SK-N-SH (cell line): ENCODE measurements at regions not wholly inside any gene's neighbourhood (a gene's known extent, or its start where the extent isn't known, plus 50 kb on each side); places are given as distances from the start of the nearest gene placed in this dataset.

Experiments used
- CTCF ChIA-PET: fragments of 300-600, 350-600 bp; formaldehyde crosslinking; extraction: SDS; loops from one replicate; lab custom pipeline; 2021; lab: Yijun Ruan, JAX
- POLR2A ChIA-PET: fragments of 350-600 bp; sonication (Branson Sonifier 250); formaldehyde crosslinking; extraction: SDS; loops from one replicate; lab custom pipeline; 2020; ENCODE audit warnings: antibody characterized with exemption, inconsistent platforms; lab: Yijun Ruan, JAX
- DNase-seq: peaks from one replicate; pipeline ENCODE4 v3.0.0; 2012
- H2AFZ ChIP-seq: fragments of 200-600 bp; sonication (generic); 2 replicates; pipeline ENCODE4 v1.8.1; 2016; ENCODE audit warnings: antibody characterized with exemption, mild to moderate bottlenecking, low read depth
- H3F3A ChIP-seq: fragments of 200-600 bp; sonication (generic); replicated peaks from 2 replicates; pipeline ENCODE3; 2016; ENCODE audit warnings: antibody characterized with exemption, mild to moderate bottlenecking; ENCODE audit not compliant: insufficient read depth
- H3K27ac ChIP-seq, 2 experiments: fragments of 200-500 bp in 1 of 2; fragments of 200-600 bp in 1 of 2; sonication (Bioruptor generic) in 1 of 2; sonication (generic), shearing (Covaris generic) in 1 of 2; 2 replicates each; pipeline versions ENCODE4 v1.5.1 to v1.6.1; 2014 to 2016; ENCODE audit warnings: low read depth in 2 of 2, inconsistent platforms in 1 of 2, low read length in 1 of 2, mild to moderate bottlenecking in 1 of 2, mixed read lengths in 1 of 2
- H3K27me3 ChIP-seq: fragments of 200-600 bp; sonication (generic), shearing (Covaris generic); 2 replicates; pipeline ENCODE4 v1.6.1; 2016; ENCODE audit warnings: mixed run types; ENCODE audit not compliant: insufficient read depth
- H3K36me3 ChIP-seq, 2 experiments: fragments of 200-500 bp in 1 of 2; fragments of 200-600 bp in 1 of 2; sonication (Bioruptor generic) in 1 of 2; sonication (generic) in 1 of 2; replicated peaks in 1 of 2; 2 replicates each; pipeline versions ENCODE3 to v1.5.1; 2014 to 2016; ENCODE audit warnings: low read length in 1 of 2, mild to moderate bottlenecking in 1 of 2; ENCODE audit not compliant: insufficient read depth in 2 of 2, control insufficient read depth in 1 of 2
- H3K4me1 ChIP-seq, 2 experiments: fragments of 200-500 bp in 1 of 2; fragments of 200-600 bp in 1 of 2; sonication (Bioruptor generic) in 1 of 2; sonication (generic), shearing (Covaris generic) in 1 of 2; 2 replicates each; pipeline versions ENCODE4 v1.5.1 to v1.6.1; 2014 to 2016; ENCODE audit warnings: low read depth in 1 of 2, low read length in 1 of 2, mixed run types in 1 of 2; ENCODE audit not compliant: insufficient read depth in 2 of 2, control insufficient read depth in 1 of 2
- H3K4me2 ChIP-seq: fragments of 200-600 bp; sonication (generic), shearing (Covaris generic); 2 replicates; pipeline ENCODE4 v1.6.1; 2017; ENCODE audit warnings: mixed run types
- H3K4me3 ChIP-seq, 2 experiments: fragments of 200-500 bp in 1 of 2; fragments of 200-600 bp in 1 of 2; sonication (Bioruptor generic) in 1 of 2; sonication (generic), shearing (Covaris generic) in 1 of 2; 2 replicates each; pipeline versions ENCODE4 v1.5.1 to v1.8.1; 2014 to 2016; ENCODE audit warnings: low read depth in 2 of 2, inconsistent platforms in 1 of 2, low read length in 1 of 2, mild to moderate bottlenecking in 1 of 2, mixed read lengths in 1 of 2, moderate library complexity in 1 of 2
- H3K79me2 ChIP-seq: fragments of 200-600 bp; sonication (generic); 2 replicates; pipeline ENCODE4 v1.8.1; 2017; ENCODE audit warnings: mild to moderate bottlenecking; ENCODE audit not compliant: insufficient read depth
- H3K9ac ChIP-seq: fragments of 200-600 bp; sonication (generic); 2 replicates; pipeline ENCODE4 v1.6.1; 2017; ENCODE audit warnings: mixed run types
- H3K9me2 ChIP-seq: fragments of 200-600 bp; sonication (generic); 2 replicates; pipeline ENCODE4 v1.6.1; 2017; ENCODE audit warnings: mixed run types
- H3K9me3 ChIP-seq: fragments of 200-600 bp; sonication (generic); 2 replicates; pipeline ENCODE4 v1.6.1; 2017; ENCODE audit warnings: mixed run types, mild to moderate bottlenecking, moderate library complexity
- H4K20me1 ChIP-seq: fragments of 200-600 bp; sonication (generic); 2 replicates; pipeline ENCODE4 v1.6.1; 2017; ENCODE audit warnings: mild to moderate bottlenecking, mixed run types; ENCODE audit not compliant: insufficient read depth
- FOXJ3 ChIP-seq: sonication (generic); formaldehyde crosslinking; IDR thresholded peaks from 2 replicates; pipeline ENCODE4 v1.5.1; 2020; ENCODE audit warnings: mild to moderate bottlenecking, missing genetic modification reagents
- FOXM1 ChIP-seq: IDR thresholded peaks from 2 replicates; pipeline ENCODE4 v1.4.0; 2012; ENCODE audit warnings: low read depth, mild to moderate bottlenecking
- GABPA ChIP-seq: IDR thresholded peaks from 2 replicates; pipeline ENCODE4 v1.4.0; 2012; ENCODE audit warnings: low read depth, mild to moderate bottlenecking
- JUND ChIP-seq: IDR thresholded peaks from 2 replicates; pipeline ENCODE4 v1.4.0; 2012
- MXI1 ChIP-seq: IDR thresholded peaks from 2 replicates; pipeline ENCODE4 v1.6.1; 2012; ENCODE audit warnings: mild to moderate bottlenecking, low read depth, low read length, improper control_type of control experiment
- NFIC ChIP-seq: IDR thresholded peaks from 2 replicates; pipeline ENCODE4 v1.4.0; 2012; ENCODE audit warnings: borderline replicate concordance
- NRF1 ChIP-seq: IDR thresholded peaks from 2 replicates; pipeline ENCODE4 v1.6.1; 2012; ENCODE audit warnings: low read depth, mild to moderate bottlenecking, low read length
- POLR2AphosphoS5 ChIP-seq: IDR thresholded peaks from 2 replicates; pipeline ENCODE4 v1.6.1; 2012; ENCODE audit warnings: low read depth, low read length
- RAD21 ChIP-seq: IDR thresholded peaks from 2 replicates; pipeline ENCODE4 v1.6.1; 2012; ENCODE audit warnings: mild to moderate bottlenecking, low read length
- RCOR1 ChIP-seq: fragments of 150-350 bp; IDR thresholded peaks from 2 replicates; pipeline ENCODE4 v1.6.1; 2017; ENCODE audit warnings: antibody characterized with exemption, low read length
- TAF1 ChIP-seq: IDR thresholded peaks from 2 replicates; pipeline ENCODE4 v1.6.1; 2012; ENCODE audit warnings: low read depth, mild to moderate bottlenecking, low read length, moderate library complexity, borderline replicate concordance
- TCF12 ChIP-seq: IDR thresholded peaks from 2 replicates; pipeline ENCODE4 v1.4.0; 2012
- TEAD4 ChIP-seq: IDR thresholded peaks from 2 replicates; pipeline ENCODE4 v1.4.0; 2012; ENCODE audit warnings: mild to moderate bottlenecking, borderline replicate concordance; ENCODE audit not compliant: insufficient read depth
- WGBS: methylation state at CpG from one replicate; pipeline ENCODE4 v1.1.6; 2017; ENCODE audit warnings: low lambda C conversion rate; 5-methylcytosine and 5-hydroxymethylcytosine counted together
- TF ChIP-seq, protein P1 (sequence below): fragments of 150-350 bp; IDR thresholded peaks from 2 replicates; pipeline ENCODE4 v1.6.1; 2016; ENCODE audit warnings: mild to moderate bottlenecking, low read depth, low read length
- TF ChIP-seq, protein P2 (sequence below): IDR thresholded peaks from 2 replicates; pipeline ENCODE4 v1.4.0; 2012; ENCODE audit warnings: low read depth
- TF ChIP-seq, protein P3 (sequence below): IDR thresholded peaks from 2 replicates; pipeline ENCODE4 v1.4.0; 2012; ENCODE audit warnings: low read depth, borderline replicate concordance
- TF ChIP-seq, protein P4 (sequence below): fragments of 150-350 bp; IDR thresholded peaks from 2 replicates; pipeline ENCODE4 v1.6.1; 2017; ENCODE audit warnings: antibody characterized with exemption, low read length, low read depth, borderline replicate concordance
- TF ChIP-seq, protein P5 (sequence below): IDR thresholded peaks from 2 replicates; pipeline ENCODE4; 2012
- TF ChIP-seq, protein P6 (sequence below): fragments of 200-600 bp; sonication (generic); IDR thresholded peaks from 2 replicates; pipeline ENCODE4 v1.6.1; 2017; ENCODE audit warnings: antibody characterized with exemption, mild to moderate bottlenecking, moderate library complexity

DNA sequence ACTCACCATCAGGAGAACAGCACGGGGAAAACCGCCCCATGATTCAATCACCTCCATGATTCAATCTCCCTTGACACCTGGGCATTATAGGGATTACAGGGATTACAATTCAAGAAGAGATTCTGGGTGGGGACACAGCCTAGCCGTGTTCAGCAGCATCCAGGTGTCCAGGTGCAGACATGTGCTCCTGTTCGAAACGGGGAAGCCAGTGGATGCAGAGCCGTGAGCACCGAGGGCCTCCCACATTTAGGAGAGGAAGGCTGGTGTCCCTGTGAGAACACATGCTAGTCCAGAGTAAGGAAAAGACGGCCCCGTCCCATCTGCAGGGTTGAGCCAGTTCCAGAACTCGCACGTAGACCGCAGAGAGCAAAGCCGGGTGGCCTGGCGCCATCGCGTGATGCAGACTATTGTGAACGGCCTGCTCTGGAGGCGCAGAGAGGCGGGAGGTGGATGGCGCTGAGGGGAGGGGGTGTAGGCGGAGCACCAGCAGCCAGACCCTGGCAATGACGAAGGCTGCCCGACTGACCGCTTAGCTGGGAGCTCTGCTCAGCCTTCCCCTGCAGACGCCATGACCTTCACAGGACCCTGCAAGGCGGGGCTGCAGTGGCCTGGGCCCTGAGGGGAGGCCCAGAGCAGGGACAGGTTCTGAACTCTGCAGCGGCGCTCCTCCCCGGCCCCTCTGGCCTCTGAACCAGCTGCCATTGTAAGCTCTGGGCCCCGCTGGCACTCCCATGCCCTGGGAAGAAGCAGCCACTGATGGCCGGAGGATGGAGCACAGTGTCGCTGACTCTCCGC, 141.6 kb upstream of the TCERG1L start:
- Histone ChIP-seq H3K27me3 (no peaks in the 10 kb centered on the region), H3K4me1 (peaks cover 0 to 3% of the 10 kb centered on the region in 2 experiments; a peak in 1 of 4 replicates), H3K36me3 (no peaks in the 10 kb centered on the region), H3F3A (no peaks in the 10 kb centered on the region), H2AFZ (no peak overlapping the region), H3K4me2 (no peak overlapping the region), H3K9ac (no peak overlapping the region), H3K79me2 (no peaks in the 10 kb centered on the region), H3K9me3 (no peaks in the 10 kb centered on the region), H3K9me2 (no peaks in the 10 kb centered on the region), H3K27ac (no peak overlapping the region), H4K20me1 (no peaks in the 10 kb centered on the region), H3K4me3 (no peak overlapping the region)
- DNase-seq = no peak
- CTCF ChIA-PET = interaction anchor here (0.7 to 6.0 kb wide), 35 partner anchors 8 to 1262 kb away, joined by 3 to 52 read pairs (median 5); no protein-coding TSS in a partner anchor
- TF ChIP-seq TAF1 (no peak), TEAD4 (no peak), GABPA (no peak), NFIC (no peak), NRF1 (no peak), FOXM1 (no peak)
- TF ChIP-seq, protein P1, sequence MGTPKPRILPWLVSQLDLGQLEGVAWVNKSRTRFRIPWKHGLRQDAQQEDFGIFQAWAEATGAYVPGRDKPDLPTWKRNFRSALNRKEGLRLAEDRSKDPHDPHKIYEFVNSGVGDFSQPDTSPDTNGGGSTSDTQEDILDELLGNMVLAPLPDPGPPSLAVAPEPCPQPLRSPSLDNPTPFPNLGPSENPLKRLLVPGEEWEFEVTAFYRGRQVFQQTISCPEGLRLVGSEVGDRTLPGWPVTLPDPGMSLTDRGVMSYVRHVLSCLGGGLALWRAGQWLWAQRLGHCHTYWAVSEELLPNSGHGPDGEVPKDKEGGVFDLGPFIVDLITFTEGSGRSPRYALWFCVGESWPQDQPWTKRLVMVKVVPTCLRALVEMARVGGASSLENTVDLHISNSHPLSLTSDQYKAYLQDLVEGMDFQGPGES = no peak
- TF ChIP-seq, protein P2, sequence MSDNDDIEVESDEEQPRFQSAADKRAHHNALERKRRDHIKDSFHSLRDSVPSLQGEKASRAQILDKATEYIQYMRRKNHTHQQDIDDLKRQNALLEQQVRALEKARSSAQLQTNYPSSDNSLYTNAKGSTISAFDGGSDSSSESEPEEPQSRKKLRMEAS = no peak
- POLR2A ChIA-PET = no interaction called here
- WGBS = 70% methylated on average over 21 of the region's 33 CpGs

DNA sequence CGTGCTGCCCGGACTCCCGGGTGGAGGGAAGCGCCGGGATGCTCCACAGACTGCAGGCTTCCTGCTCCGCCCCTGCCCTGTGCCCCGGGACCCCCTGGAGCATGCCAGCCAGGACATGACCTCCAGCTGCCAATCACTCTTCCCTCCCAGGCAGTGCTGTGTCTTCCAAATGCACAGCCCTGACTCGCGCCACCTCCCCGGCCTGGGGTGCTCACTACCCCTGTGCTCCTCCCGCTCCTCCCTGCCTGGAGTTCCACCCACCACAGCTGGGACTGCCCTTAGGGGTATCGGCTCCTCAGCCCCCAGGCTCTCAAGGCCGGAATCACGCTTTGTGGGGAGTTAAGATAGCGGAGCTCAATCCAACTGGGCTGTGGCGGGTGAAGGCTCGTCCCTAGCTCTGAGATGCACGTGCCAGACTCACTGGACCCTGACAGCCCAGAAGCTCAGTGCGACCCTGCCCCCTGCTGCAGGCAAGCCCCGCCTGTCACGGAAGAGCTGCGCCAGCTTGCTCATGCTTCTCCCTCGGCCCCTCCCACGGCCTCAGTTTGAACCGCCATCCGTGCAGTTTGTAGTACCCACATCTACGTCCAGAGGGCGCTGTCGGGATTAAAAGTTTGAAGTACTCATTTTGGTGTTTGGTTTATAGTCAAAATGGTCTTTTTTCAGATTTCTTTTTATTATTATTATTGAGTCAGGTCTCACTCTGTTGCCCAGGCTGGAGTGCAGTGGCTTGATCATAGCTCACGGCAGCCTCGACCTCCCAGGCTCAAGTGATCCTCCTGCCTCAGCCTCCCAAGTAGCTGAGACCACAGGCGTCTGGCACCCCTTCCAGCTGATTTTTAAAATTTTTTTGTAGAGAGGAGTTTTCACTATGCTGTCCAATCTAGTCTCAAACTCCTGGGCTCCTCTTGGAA, 142.5 kb upstream of the TCERG1L start:
- H3K4me2 ChIP-seq = no peak overlapping the region
- peaks cover 0 to 3% of the 10 kb centered on the region in 2 experiments; a peak in 1 of 4 replicates for H3K4me1 ChIP-seq
- H3K9ac ChIP-seq = no peak overlapping the region
- H4K20me1 ChIP-seq = no peaks in the 10 kb centered on the region
- ChIA-PET POLR2A (interaction anchor here (0.8 kb wide), 1 partner anchor 569 kb away, joined by 3 read pairs; no protein-coding TSS in a partner anchor), CTCF (interaction anchor here (0.6 to 6.0 kb wide), 56 partner anchors 9 to 1263 kb away, joined by 3 to 52 read pairs (median 4); no protein-coding TSS in a partner anchor)
- no peaks in the 10 kb centered on the region for H3K27me3 ChIP-seq
- peak; percentile 85 for DNase-seq
- no peak overlapping the region for H2AFZ ChIP-seq
- no peaks in the 10 kb centered on the region for H3K36me3 ChIP-seq
- H3F3A ChIP-seq = no peaks in the 10 kb centered on the region
- H3K79me2 ChIP-seq = no peaks in the 10 kb centered on the region
- H3K4me3 ChIP-seq = no peak overlapping the region
- no peak overlapping the region for H3K27ac ChIP-seq
- WGBS = 40% methylated on average over 29 of the region's 32 CpGs
- H3K9me2 ChIP-seq = no peaks in the 10 kb centered on the region
- no peaks in the 10 kb centered on the region for H3K9me3 ChIP-seq
- TF ChIP-seq POLR2AphosphoS5 = no peak
- TF ChIP-seq, protein P3, sequence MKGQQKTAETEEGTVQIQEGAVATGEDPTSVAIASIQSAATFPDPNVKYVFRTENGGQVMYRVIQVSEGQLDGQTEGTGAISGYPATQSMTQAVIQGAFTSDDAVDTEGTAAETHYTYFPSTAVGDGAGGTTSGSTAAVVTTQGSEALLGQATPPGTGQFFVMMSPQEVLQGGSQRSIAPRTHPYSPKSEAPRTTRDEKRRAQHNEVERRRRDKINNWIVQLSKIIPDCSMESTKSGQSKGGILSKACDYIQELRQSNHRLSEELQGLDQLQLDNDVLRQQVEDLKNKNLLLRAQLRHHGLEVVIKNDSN = no peak
- no peak for TF ChIP-seq NFIC
- no peak for TF ChIP-seq FOXJ3 (CRISPR knock-in tag)
- TF ChIP-seq TCF12 = no peak
- TF ChIP-seq FOXM1 = no peak
- no peak for TF ChIP-seq TEAD4
- TF ChIP-seq, protein P4, sequence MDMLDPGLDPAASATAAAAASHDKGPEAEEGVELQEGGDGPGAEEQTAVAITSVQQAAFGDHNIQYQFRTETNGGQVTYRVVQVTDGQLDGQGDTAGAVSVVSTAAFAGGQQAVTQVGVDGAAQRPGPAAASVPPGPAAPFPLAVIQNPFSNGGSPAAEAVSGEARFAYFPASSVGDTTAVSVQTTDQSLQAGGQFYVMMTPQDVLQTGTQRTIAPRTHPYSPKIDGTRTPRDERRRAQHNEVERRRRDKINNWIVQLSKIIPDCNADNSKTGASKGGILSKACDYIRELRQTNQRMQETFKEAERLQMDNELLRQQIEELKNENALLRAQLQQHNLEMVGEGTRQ = no peak
- no peak for TF ChIP-seq RCOR1
- no peak for TF ChIP-seq MXI1
- TF ChIP-seq RAD21 = peak; percentile 66
- TF ChIP-seq, protein P5, sequence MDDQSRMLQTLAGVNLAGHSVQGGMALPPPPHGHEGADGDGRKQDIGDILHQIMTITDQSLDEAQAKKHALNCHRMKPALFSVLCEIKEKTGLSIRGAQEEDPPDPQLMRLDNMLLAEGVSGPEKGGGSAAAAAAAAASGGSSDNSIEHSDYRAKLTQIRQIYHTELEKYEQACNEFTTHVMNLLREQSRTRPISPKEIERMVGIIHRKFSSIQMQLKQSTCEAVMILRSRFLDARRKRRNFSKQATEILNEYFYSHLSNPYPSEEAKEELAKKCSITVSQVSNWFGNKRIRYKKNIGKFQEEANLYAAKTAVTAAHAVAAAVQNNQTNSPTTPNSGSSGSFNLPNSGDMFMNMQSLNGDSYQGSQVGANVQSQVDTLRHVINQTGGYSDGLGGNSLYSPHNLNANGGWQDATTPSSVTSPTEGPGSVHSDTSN = no peak
- no peak for TF ChIP-seq JUND
- TF ChIP-seq, protein P6, sequence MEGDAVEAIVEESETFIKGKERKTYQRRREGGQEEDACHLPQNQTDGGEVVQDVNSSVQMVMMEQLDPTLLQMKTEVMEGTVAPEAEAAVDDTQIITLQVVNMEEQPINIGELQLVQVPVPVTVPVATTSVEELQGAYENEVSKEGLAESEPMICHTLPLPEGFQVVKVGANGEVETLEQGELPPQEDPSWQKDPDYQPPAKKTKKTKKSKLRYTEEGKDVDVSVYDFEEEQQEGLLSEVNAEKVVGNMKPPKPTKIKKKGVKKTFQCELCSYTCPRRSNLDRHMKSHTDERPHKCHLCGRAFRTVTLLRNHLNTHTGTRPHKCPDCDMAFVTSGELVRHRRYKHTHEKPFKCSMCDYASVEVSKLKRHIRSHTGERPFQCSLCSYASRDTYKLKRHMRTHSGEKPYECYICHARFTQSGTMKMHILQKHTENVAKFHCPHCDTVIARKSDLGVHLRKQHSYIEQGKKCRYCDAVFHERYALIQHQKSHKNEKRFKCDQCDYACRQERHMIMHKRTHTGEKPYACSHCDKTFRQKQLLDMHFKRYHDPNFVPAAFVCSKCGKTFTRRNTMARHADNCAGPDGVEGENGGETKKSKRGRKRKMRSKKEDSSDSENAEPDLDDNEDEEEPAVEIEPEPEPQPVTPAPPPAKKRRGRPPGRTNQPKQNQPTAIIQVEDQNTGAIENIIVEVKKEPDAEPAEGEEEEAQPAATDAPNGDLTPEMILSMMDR = peak; percentile 40
